H1 (cell line): ENCODE measurements at regions not wholly inside any gene's neighbourhood (a gene's known extent, or its start where the extent isn't known, plus 50 kb on each side); places are given as distances from the start of the nearest gene placed in this dataset.

Experiments
- CBX5 ChIP-seq: fragments of 300-800, 300-1000 bp; sonication (generic); IDR thresholded peaks from 2 replicates; pipeline ENCODE4 v1.7.1; 2016; ENCODE audit warnings: antibody characterized with exemption, low read length, low read depth
- CHD2 ChIP-seq: IDR thresholded peaks from 2 replicates; pipeline ENCODE4 v1.6.1; 2012; ENCODE audit warnings: low read length, improper control_type of control experiment
- CTBP2 ChIP-seq: IDR thresholded peaks from 2 replicates; pipeline ENCODE4 v1.7.0; 2011; ENCODE audit warnings: borderline replicate concordance, mild to moderate bottlenecking, moderate library complexity, mixed read lengths, low read length; ENCODE audit not compliant: insufficient read depth, insufficient read length
- KDM1A ChIP-seq: fragments of 200-600, 300-600 bp; sonication (generic); IDR thresholded peaks from 2 replicates; pipeline ENCODE4 v1.7.1; 2016; ENCODE audit warnings: mild to moderate bottlenecking, low read length, borderline replicate concordance
- MAFK ChIP-seq: IDR thresholded peaks from 2 replicates; pipeline ENCODE4 v1.6.1; 2012; ENCODE audit warnings: low read depth, mild to moderate bottlenecking, improper control_type of control experiment, low read length
- SIX5 ChIP-seq: IDR thresholded peaks from 2 replicates; pipeline ENCODE4 v1.6.1; 2011; ENCODE audit warnings: mild to moderate bottlenecking, low read depth, low read length

DNA sequence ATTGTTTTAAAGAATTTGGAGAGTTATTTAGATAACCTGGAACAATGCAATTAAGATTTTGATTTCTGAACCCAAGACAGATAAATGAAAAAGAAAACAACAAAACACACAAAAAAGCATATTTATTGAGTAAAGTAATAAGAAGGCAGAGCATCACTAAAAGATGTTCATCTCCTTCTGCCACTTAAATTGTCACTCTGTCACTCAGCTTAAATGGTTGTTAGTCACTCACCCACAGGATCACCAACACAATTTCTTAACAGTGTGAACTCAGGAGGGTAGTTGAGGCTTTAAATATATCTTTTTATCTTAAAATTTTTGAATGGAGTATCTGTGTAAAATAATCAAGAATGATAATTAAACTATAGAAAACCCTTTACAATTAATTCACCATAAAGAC is 1215.5 kb upstream of the PCDH20 start (continued):
- TF ChIP-seq SIX5 (no peak), CHD2 (no peak), MAFK (no peak), CBX5 (no peak), KDM1A (no peak), CTBP2 (no peak)
